DND-41 (cell line): ENCODE measurements at regions not wholly inside any gene's neighbourhood (a gene's known extent, or its start where the extent isn't known, plus 50 kb on each side); places are given as distances from the start of the nearest gene placed in this dataset.
"Not testable (repeated sequence)": the region's sequence is repeated elsewhere in the genome, so short reads cannot be mapped to it uniquely, and the experiment has no call there.

Source experiments
- ATAC-seq: fragments of 200-7000 bp; cut with Tn5 transposase; 3 replicates; pipeline ENCODE4 v1.9.1; 2021; ENCODE audit warnings: low read depth; ENCODE audit not compliant: insufficient read depth
- DNase-seq: peaks from one replicate; pipeline ENCODE4 v3.0.0-alpha.2; 2020
- H2AFZ ChIP-seq: 2 replicates; pipeline ENCODE4 v1.6.0; 2012; ENCODE audit warnings: low read depth, low read length
- H3K27ac ChIP-seq: 2 replicates; pipeline ENCODE4 v1.5.1; 2012; ENCODE audit warnings: low read length, inconsistent platforms
- H3K27me3 ChIP-seq: fragments of 200-600 bp; sonication (generic); 2 replicates; pipeline ENCODE4 v1.6.0; 2012; ENCODE audit warnings: low read length, mild to moderate bottlenecking, inconsistent platforms; ENCODE audit not compliant: insufficient read depth, poor library complexity
- H3K36me3 ChIP-seq: 2 replicates; pipeline ENCODE4 v1.5.1; 2012; ENCODE audit warnings: low read length, inconsistent platforms; ENCODE audit not compliant: insufficient read depth
- H3K4me1 ChIP-seq: 2 replicates; pipeline ENCODE4 v1.5.1; 2012; ENCODE audit warnings: mild to moderate bottlenecking, low read length; ENCODE audit not compliant: insufficient read depth
- H3K4me2 ChIP-seq: 2 replicates; pipeline ENCODE4 v1.6.0; 2012; ENCODE audit warnings: mild to moderate bottlenecking, moderate library complexity, low read length, inconsistent platforms; ENCODE audit not compliant: insufficient read depth
- H3K4me3 ChIP-seq, 2 experiments: fragments of 200-600 bp in 1 of 2; shearing (Covaris generic) in 1 of 2; 2 replicates each; pipeline ENCODE4 v1.5.1; 2012 to 2016; ENCODE audit warnings: inconsistent platforms in 2 of 2, low read length in 2 of 2, mild to moderate bottlenecking in 2 of 2, low read depth in 1 of 2, moderate library complexity in 1 of 2
- H3K79me2 ChIP-seq: 2 replicates; pipeline ENCODE4 v1.6.0; 2012; ENCODE audit warnings: low read length, inconsistent platforms; ENCODE audit not compliant: insufficient read depth
- H3K9ac ChIP-seq: 2 replicates; pipeline ENCODE4 v1.6.0; 2012; ENCODE audit warnings: low read depth, mild to moderate bottlenecking, inconsistent platforms, low read length, moderate library complexity
- H3K9me3 ChIP-seq: 2 replicates; pipeline ENCODE4 v1.5.1; 2012; ENCODE audit warnings: low read length, moderate library complexity, mild to moderate bottlenecking, inconsistent platforms; ENCODE audit not compliant: insufficient read depth, severe bottlenecking
- H4K20me1 ChIP-seq: 2 replicates; pipeline ENCODE4 v1.6.0; 2012; ENCODE audit warnings: low read length; ENCODE audit not compliant: insufficient read depth
- CTCF ChIP-seq: IDR thresholded peaks from 2 replicates; pipeline ENCODE4 v1.5.1; 2012; ENCODE audit warnings: borderline replicate concordance, low read length, moderate library complexity, mild to moderate bottlenecking; ENCODE audit not compliant: poor library complexity, severe bottlenecking; ENCODE audit errors: extremely low read depth
- EZH2 ChIP-seq: IDR thresholded peaks from 3 replicates; pipeline ENCODE4 v1.6.1; 2012; ENCODE audit warnings: borderline replicate concordance, low read depth, mild to moderate bottlenecking, moderate library complexity, low read length, inconsistent platforms; ENCODE audit not compliant: severe bottlenecking

- Histone ChIP-seq H3K27ac (no peak overlapping the region), H3K36me3 (no peaks in the 10 kb centered on the region), H3K9ac (no peak overlapping the region), H3K4me3 (no peak overlapping the region), H2AFZ (no peak overlapping the region), H3K79me2 (no peaks in the 10 kb centered on the region), H3K27me3 (no peaks in the 10 kb centered on the region), H4K20me1 (no peaks in the 10 kb centered on the region), H3K4me2 (no peak overlapping the region), H3K9me3 (no peaks in the 10 kb centered on the region), H3K4me1 (no peaks in the 10 kb centered on the region)
- DNase-seq (no peak), ATAC-seq (no peak)
- no peak for TF ChIP-seq CTCF
- TF ChIP-seq EZH2: no peak
Measured at GRCh38 chr4:13733817-13734216, 106.3 kb upstream of the BOD1L1 start.

GRCh38 chr4:13750594-13750993 lies 123.1 kb upstream of the BOD1L1 start:
- Histone ChIP-seq H3K4me2 (no peak overlapping the region), H3K27ac (no peak overlapping the region), H2AFZ (no peak overlapping the region), H3K9me3 (no peaks in the 10 kb centered on the region), H3K27me3 (no peaks in the 10 kb centered on the region), H3K79me2 (no peaks in the 10 kb centered on the region), H3K36me3 (no peaks in the 10 kb centered on the region), H3K9ac (no peak overlapping the region), H3K4me1 (no peaks in the 10 kb centered on the region), H3K4me3 (no peak overlapping the region), H4K20me1 (no peaks in the 10 kb centered on the region)
- DNase-seq: no peak
- ATAC-seq: no peak
- TF ChIP-seq CTCF (no peak), EZH2 (no peak)

- H3K36me3 ChIP-seq, H3K27me3 ChIP-seq, H3K9ac ChIP-seq, H3K27ac ChIP-seq, ATAC-seq, H3K4me1 ChIP-seq, H4K20me1 ChIP-seq, H3K79me2 ChIP-seq, H3K4me3 ChIP-seq, H3K9me3 ChIP-seq, H2AFZ ChIP-seq, H3K4me2 ChIP-seq: not testable (repeated sequence)
- DNase-seq: peak; percentile 12
Measured at GRCh38 chr4:13761581-13761980, 134.1 kb upstream of the BOD1L1 start.

GRCh38 chr4:13762130-13762529 lies 134.6 kb upstream of the BOD1L1 start:
- TF ChIP-seq CTCF (no peak), EZH2 (no peak)
- H2AFZ ChIP-seq: no peak overlapping the region
- no peaks in the 10 kb centered on the region for H3K36me3 ChIP-seq
- no peaks in the 10 kb centered on the region for H3K79me2 ChIP-seq
- H4K20me1 ChIP-seq: no peaks in the 10 kb centered on the region
- DNase-seq (no peak), ATAC-seq (no peak)
- peaks cover 3% of the 10 kb centered on the region for H3K9me3 ChIP-seq
- no peak overlapping the region for H3K27ac ChIP-seq
- H3K9ac ChIP-seq: no peak overlapping the region
- no peak overlapping the region for H3K4me2 ChIP-seq
- no peak overlapping the region for H3K4me3 ChIP-seq
- H3K4me1 ChIP-seq: no peaks in the 10 kb centered on the region
- H3K27me3 ChIP-seq: no peaks in the 10 kb centered on the region
